Endothelial cell of hepatic sinusoid (primary cell): ENCODE measurements at regions not wholly inside any gene's neighbourhood (a gene's known extent, or its start where the extent isn't known, plus 50 kb on each side); places are given as distances from the start of the nearest gene placed in this dataset.

ENCODE experiments used
- in situ Hi-C: cut with HindIII; loops from 2 replicates; pipeline ENCODE4 v1.10.0; 2017; ENCODE audit warnings: low sequenced_read_pairs

DNA sequence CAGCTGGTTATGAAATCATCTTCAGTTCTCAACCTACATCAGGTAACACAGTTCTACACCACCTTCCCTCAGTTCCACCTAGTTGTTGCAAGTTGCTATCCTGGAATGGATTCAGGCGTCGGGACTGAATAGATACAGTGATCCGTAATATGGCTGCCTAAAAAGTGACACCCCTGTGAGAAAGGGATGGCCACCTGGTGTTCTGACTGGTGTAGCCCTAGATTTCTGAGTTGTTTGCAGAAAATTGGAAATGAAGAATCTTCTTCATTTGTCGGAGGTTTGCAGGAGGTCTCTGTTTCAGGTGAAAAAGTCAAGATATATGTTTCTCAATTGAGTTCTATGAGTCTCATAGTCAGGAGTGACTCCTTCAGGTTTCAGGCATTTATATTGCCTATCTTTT lies 225.8 kb upstream of the ELAC2 start:
- in situ Hi-C loops: no loop called here

DNA sequence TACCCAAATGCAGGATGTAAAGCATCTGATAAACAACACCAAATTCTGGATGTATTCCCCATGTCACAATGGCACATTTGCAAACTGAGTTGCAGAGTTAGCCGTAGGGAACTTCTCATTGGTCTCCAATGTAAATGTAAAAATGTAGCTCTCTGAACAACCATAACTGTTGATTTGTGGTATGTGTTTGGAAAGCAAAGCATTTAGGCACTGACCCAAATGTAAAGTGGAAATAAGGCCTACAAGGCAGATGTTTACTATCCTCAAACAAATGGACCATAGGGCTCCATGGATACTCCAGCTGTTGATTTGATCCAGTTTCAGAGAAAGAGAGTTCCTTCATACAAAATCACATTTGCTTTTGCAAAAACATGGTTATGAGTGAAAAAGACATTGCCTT lies 223.0 kb upstream of the ELAC2 start:
- in situ Hi-C loops: no loop called here

DNA sequence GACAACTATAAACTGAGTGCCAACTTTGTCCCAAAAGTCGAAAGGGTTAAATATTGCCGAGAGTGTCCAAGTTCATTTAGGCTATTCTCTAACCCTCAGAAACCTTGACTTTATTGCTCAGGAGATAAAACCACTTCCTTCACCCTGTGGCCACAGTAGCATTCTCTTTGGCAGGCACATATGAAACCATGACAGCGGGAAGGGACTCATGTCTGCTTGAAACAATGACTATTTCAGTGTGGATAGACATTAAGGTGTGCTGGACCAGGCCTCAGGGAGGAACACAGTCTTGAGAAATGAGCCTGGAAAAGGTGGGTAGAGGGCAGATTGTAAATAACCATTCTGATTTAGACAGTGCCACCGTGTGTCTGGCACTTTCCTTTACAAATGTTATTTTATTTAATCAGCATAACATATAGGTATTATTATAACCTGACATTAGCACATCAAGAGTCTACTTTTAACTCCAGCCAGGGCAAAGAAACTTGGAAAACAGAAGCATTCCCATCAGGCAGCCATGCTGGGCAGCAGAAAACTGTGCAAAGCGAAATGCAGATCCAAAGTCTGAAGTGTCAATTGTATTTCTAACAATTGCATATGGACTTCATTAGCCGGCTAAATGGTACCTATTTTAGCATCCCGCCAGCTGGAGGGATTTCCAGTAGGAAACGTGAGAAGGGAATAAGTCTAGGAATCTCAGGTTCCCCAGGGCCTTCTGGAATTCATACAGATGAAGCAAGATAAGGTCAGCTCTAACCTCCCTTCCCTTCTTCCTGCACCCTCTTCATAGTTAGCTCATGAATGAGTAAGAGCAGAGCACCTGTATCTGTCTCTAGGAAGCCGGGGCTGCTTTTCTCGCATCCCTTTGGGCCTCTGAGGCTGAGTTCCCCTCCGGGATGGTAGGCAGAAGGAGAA lies 212.8 kb upstream of the ELAC2 start:
- in situ Hi-C loops: no loop called here

GRCh38 chr17:13228225-13228624 lies 210.4 kb upstream of the ELAC2 start:
- in situ Hi-C loops: no loop called here

GRCh38 chr17:13222975-13223374 lies 205.1 kb upstream of the ELAC2 start:
- in situ Hi-C loops: no loop called here

GRCh38 chr17:13212860-13213259 lies 195.0 kb upstream of the ELAC2 start:
- in situ Hi-C loops: loop anchor here (5.0 kb wide), 1 partner anchor 51 kb away; no protein-coding TSS in a partner anchor

- in situ Hi-C loops: no loop called here
Observed at GRCh38 chr17:13209081-13209480, 191.3 kb upstream of the ELAC2 start.

DNA sequence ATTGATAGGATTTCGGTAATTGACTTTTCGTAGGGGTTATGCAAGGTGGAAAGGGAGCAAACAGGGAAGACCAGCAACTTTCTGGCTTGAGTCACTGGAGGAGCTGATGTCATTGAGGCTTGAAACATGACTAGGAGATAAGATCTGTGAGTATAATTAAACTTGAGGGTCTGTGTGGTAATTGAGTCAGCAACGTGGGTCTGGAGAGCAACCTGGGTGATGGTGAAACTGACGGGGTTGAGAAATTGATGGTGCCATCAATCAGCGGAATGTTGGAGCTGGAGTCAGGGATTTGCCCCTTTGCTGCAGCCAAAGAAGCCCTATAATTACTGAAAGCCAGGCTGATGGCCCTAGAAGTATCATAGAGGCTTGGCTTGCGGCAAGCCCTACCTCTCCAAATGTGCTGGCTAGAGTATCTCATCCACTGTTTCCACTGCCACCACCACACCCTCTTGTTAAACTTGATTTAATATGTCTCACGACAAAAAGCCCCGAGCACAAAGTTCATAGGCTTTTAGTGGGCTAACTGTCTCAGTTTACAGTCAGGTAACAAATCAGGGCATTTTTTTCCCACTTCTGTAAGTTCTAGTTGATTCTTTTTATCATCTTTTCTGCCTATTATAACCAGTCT lies 186.9 kb upstream of the ELAC2 start:
- in situ Hi-C loops: no loop called here

DNA sequence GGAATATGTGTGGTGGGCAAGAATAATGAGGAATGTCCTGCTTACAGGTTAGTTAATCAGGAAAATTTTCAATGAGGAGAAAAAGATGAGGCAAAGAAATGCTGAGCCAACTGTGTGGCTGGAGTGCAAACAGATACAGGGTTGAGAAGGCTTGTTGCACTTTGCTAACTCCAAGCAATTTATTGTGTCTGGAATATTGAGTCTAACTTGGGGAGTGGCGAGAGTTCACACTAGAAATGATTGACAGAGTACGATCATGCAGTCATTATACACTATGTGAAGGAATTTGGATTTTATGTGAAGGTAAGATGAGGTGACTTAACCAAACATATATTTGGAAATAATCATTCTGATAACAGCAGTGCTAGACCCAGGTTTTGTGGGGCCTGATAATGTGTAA lies 185.0 kb upstream of the ELAC2 start:
- in situ Hi-C loops: no loop called here

DNA sequence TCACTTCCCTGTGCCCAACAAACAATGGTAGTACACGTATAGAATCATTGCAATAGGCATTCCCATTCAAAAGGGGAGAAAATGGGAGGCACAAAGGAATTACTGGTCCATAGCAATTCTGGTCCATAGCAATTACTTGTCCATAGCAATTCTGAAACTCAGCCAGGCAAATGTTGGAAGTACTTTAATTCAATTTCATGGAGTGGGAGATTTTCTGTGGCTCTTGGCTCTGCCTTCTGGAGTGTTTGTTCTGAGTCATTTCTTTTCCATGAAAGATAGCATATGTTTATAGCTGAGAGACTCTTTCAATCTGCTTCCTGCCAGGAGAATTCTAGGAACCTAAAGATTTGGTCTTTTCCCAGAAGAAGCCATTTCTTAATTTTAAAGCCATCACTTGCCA lies 182.8 kb upstream of the ELAC2 start:
- in situ Hi-C loops: no loop called here

DNA sequence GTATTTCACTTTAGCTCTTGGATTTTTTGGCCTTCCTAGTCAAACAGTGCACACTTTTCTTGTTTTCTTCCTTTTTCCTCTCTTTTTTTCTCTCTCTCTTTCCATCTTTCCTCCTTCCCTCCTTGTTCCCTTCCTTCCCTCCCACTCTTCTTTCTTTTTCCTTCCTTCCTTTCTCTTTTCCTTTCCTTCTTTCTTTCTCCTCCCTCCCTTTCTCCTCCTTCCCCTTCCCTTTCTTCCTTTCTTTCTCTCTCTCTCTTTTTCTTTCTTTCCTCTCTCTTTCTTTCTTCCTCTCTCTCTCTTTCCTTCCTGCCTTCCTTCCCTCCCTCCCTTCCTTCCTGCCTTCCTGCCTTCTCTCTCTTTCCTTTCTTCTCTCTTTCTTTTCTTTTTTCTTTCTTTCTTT lies 181.6 kb upstream of the ELAC2 start:
- in situ Hi-C loops: no loop called here

DNA sequence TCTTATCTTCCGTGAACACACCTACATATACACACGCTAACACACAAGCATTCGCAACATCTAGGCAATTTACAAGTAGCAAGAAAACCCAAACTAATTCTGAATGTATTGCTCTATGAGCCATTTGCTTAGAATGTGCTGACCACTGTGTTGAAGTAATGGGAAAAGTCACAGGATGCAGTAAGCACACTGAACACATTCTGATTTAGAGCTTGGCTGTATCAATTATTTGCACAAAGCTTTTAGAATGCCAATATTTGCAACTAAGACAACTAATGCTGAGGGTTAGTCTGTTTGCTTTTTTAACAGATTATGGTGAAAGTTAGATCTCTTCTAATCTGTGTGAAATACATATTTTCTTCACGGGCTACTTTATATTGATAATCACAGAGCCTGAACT lies 179.8 kb upstream of the ELAC2 start:
- in situ Hi-C loops: no loop called here

DNA sequence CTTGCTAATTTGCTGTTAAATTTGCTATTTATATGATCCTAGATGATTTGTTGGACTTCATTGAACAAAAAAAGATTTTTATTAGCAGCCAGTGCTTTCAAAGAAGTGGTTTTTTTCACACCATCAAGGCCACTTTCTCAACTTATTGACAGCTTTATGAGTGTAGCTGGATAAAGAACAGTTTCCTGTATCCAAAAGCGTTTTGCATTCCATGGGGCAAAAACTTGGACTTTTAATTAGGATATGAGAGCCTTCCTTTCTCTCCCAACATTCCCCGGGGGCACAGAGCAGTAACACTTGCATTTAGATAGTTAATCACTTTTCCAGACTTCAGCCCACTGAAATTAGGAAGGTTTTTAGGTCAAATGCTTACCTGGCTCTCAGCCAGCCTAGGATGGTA lies 177.1 kb upstream of the ELAC2 start:
- in situ Hi-C loops: no loop called here

- in situ Hi-C loops: loop anchor here (5.0 kb wide), 2 partner anchors 91 to 94 kb away; no protein-coding TSS in a partner anchor
Observed at GRCh38 chr17:13182854-13183253, 165.0 kb upstream of the ELAC2 start.

DNA sequence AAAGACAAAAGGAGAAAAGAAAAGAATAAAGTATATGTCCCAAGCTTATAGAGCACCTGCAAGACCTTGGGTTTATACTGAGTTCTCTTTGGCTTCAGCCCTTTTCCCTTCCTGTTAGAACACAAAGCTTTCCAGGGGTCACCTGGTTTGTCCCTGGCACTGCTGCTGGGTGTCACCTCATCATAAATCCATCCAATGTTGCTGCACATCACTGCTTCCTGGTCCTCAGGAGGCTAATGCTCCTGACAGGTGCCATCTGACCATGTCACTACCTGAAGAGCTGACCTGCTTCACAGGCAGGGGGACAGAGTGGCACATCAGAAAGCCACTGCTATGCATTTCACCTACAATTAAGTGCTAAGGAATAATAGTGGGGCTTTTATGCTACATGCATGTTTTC lies 164.6 kb upstream of the ELAC2 start:
- in situ Hi-C loops: loop anchor here (5.0 kb wide), 2 partner anchors 90 to 95 kb away; no protein-coding TSS in a partner anchor

DNA sequence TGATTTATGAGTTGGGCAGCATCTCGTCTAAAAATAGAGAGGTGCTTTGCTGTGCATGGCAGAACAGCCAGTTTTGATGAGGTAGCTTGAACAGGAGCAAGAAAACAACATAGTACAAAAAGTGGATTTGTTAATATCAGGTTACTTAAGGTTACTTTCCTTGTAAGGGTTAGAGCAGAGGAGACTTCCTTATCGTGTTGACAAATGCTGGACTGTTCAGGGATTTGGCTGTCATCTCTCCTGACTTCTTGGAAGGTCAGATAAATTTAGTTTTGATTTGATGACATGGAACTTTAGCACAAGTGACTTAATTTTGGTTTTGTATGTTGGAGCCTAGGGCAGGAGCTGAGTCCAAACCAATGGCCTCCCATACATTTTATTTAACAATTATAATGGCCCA lies 163.9 kb upstream of the ELAC2 start:
- in situ Hi-C loops: loop anchor here (5.0 kb wide), 2 partner anchors 89 to 96 kb away; no protein-coding TSS in a partner anchor

DNA sequence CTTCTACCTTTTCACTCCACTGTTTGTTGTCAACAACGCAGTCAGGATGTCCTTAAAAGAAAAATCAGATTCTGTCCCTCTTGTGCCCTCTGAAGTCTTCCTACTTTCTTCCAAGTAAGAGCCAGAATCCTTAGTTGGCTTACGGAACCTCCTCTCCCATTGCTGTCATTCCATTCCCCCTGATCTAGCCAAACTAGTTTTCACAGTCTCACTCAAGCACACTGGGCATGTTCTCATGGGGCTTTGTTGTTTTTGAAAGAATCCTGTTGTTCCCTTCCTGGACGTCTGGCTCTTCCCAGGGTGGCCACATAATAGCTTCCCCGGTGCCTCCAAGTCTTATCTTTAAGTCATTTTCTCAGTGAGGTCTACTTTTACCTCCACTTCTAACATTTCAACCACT lies 158.6 kb upstream of the ELAC2 start:
- in situ Hi-C loops: no loop called here

DNA sequence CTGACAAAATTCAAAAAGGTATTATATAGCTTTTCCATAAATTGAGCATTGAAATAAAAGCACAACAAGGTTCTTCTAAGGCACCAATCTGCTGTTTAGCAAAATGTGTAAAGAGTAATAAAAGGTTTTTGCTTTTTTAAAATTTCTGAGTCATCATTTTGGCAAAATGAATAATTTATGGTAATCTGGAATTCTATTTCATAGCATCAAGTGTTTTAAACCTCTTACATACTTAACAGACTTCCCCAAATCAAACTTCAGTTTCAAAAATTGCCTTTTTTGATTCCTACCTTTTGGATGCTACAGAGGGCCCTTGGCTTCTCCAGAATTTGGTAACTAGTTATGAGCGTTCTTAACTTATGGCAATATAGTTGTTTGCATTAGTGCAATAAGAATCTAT lies 154.0 kb upstream of the ELAC2 start:
- in situ Hi-C loops: no loop called here

DNA sequence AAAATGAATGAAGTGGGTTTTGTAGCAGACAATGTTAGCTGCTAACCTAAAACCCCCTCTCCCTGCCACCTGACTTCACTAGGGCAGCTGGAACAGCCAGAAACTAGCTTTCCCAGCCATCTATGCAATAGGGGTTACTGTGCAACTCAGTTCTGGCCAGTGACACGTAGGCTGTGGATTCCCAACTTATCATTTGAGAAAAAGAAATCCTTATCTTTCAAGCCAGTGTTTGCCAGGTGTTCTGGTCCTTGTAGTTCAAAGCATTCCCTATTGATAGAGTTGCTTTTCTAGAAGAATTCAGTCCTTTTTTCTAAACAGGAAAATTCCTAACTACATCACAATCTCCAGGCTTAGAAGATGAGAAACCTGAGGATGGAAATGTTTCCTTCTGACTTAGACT lies 144.5 kb upstream of the ELAC2 start:
- in situ Hi-C loops: loop anchor here (5.0 kb wide), 1 partner anchor 50 kb away; no protein-coding TSS in a partner anchor

- in situ Hi-C loops: loop anchor here (5.0 kb wide), 1 partner anchor 52 kb away; no protein-coding TSS in a partner anchor
Observed at GRCh38 chr17:13160790-13161189, 143.0 kb upstream of the ELAC2 start.

GRCh38 chr17:13160296-13160695 lies 142.5 kb upstream of the ELAC2 start:
- in situ Hi-C loops: loop anchor here (5.0 kb wide), 1 partner anchor 52 kb away; no protein-coding TSS in a partner anchor
